Fibroblast of skin of right biceps (primary cell): ENCODE measurements at regions not wholly inside any gene's neighbourhood (a gene's known extent, or its start where the extent isn't known, plus 50 kb on each side); places are given as distances from the start of the nearest gene placed in this dataset.
A peak's percentile ranks its signal among the peaks of the same experiment; 100 is the strongest.

Experiments
- DNase-seq: peaks from one replicate; pipeline ENCODE4 v3.0.0-alpha.2; 2013

DNA sequence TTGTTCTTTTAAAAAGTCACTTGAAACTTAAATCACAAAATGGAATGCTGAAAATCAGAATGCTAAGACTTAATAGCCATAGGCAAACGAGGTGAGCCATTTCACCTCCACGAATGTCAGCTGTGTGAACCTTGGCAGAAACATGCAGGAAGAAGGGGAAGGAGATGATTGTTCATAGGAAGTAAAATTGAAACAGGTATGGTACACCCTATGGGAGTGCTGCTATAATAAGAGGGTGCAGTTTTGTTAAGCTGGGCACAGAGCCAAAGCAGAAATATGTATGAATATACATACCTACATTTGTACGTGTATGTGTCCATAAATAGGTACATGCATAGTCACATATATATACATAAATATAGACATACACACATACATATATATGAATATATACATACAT, 51.0 kb upstream of the SPINK5 start:
- no peak for DNase-seq

DNA sequence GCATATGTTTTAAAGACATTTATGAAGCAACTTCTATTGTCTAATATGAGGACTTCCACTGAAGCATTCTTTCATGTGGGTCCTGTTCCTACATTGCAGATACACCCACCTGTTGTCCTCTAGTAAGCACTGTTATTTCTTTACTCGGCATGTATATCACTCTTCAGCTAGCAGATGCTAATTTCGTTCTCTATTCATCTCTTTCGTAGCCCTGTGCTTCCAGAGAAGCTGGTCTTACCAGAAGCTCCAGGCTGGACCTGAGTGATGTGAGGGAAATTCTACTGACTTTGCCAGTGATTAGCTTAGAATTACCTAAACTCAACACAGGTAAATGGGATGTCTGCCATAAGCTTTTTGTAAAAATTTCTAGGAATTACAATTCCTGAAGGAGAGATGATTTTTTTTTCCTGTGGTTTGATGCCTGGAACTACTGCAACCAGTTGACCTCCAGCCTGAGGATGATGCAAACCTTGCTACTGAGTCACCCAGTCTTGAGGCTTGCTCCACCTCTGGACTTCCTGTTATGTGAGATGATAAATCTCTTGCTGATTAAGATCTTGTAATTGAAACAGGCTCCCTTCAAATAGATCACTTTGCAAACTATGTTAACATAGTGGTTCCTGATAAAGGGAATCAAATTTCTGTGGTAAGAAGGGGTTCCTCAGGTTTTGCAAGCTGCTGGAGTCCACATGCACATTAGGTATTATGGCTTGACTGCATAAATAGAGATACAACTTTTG, 52.2 kb upstream of the SPINK5 start:
- peak; percentile 49 for DNase-seq

- no peak for DNase-seq
Observed at GRCh38 chr5:148005788-148006520, 57.8 kb upstream of the SPINK5 start.

- no peak for DNase-seq
Observed at GRCh38 chr5:148003226-148003625, 60.6 kb upstream of the SPINK5 start.

GRCh38 chr5:148002451-148002850, 61.3 kb upstream of the SPINK5 start:
- no peak for DNase-seq

GRCh38 chr5:148000036-148000435, 63.7 kb upstream of the SPINK5 start:
- no peak for DNase-seq

DNA sequence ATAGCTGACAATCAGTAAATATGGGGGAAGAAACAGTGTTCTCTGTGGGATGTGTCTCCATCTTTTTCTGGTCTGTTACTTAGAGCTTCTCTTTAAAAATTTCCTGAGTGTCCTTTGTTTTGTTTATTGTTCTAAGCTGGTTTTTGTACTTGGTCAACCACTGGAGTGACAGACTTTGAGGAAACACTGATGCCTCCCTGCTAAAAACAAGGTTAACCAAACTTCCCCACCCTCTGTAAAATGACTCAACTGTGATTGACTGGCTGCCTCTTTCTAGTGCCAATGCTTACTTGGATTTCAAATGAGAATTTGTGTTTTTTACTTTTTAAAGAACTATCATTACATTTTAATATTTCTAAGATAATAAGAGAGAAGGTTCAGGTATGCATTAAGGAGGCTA, 65.1 kb upstream of the SPINK5 start:
- DNase-seq = no peak

GRCh38 chr5:147997486-147997885, 66.3 kb upstream of the SPINK5 start:
- DNase-seq = no peak

DNA sequence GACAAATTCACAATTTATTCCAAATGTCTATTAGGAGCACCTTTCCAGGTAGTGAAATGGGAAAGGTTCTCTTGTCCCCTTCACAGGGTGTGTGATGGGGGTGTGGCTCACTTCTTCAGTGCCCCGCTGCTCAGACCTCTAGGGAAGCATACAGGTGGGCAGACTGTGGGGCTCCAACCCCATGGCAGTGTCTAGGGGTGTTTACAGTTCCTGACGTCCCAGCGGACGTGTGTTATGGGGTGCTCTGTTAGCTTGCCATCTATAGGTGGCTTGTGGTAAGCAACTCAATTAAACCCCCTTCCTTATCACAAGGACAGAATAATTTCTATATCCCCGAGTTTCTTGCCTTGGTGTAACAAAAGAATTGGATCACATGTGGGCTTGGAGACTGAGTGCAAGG, 67.4 kb upstream of the SPINK5 start:
- no peak for DNase-seq

DNA sequence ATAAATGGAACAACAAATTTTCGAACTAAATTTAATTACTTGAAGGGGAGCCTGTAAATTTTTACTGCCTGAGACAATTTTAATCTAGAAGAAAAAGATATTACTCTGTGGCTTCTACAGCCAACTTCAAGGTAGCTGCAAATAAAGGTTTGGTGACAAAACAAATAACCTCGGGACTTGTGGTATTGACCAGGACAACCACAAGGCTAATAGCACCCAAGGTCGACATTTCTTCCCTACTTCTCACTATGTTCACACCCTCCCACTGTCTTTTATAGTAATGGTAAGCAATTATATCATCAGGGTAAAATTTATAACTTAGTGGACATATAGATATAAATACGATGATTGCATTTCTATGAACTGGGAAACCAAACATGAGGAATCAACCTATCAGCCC, 67.9 kb upstream of the SPINK5 start:
- DNase-seq = no peak

- no peak for DNase-seq
Observed at GRCh38 chr5:147989994-147990393, 73.8 kb upstream of the SPINK5 start.

GRCh38 chr5:147989239-147989638, 74.5 kb upstream of the SPINK5 start:
- no peak for DNase-seq

- no peak for DNase-seq
Observed at GRCh38 chr5:147986134-147986757, 77.5 kb upstream of the SPINK5 start.

DNA sequence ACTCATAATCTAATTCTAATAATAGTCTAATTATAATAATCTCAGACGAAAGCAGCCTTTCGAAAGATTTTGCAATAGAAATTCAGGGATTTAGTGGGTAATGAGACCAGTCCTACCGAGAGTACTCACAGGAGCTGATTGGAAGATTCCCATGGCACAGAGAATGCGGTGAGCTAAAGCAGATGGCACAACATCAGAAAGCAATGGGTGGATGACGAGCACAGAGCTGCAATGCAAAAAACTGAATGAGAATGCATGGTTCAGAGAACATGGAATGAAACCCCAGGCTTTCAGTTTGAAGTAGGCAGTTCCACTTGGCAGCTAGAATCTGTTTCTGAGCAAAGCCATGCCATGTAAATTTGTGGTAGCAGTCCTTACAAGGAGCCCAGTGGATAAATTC, 78.2 kb upstream of the SPINK5 start:
- no peak for DNase-seq

- no peak for DNase-seq
Observed at GRCh38 chr5:147983742-147984141, 77.4 kb upstream of the C5orf46 start.

GRCh38 chr5:147981074-147981473, 74.7 kb upstream of the C5orf46 start:
- no peak for DNase-seq

DNA sequence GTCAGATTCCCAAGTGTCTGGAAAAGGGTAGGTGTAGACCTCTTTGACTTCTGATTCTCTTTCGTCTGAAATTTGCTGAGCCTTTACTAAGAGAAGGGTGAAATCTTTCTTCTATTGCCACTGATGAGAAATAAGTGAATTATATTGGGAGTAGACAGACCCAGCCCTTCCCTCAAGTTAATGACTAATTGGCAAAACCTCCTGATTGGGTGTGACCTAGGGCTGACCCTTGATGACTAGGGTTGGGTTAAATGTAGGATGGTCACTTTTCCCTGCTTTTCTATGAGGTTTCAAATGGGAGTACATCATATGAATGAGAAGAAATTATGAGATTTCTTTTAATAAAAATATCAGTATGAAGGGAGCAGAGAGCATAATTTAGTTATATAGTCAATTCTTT, 73.4 kb upstream of the C5orf46 start:
- no peak for DNase-seq

- DNase-seq = no peak
Observed at GRCh38 chr5:147972076-147972840, 65.9 kb upstream of the C5orf46 start.

GRCh38 chr5:147971472-147971871, 65.1 kb upstream of the C5orf46 start:
- DNase-seq = no peak

GRCh38 chr5:147968855-147969254, 62.5 kb upstream of the C5orf46 start:
- peak; percentile 6 for DNase-seq

DNA sequence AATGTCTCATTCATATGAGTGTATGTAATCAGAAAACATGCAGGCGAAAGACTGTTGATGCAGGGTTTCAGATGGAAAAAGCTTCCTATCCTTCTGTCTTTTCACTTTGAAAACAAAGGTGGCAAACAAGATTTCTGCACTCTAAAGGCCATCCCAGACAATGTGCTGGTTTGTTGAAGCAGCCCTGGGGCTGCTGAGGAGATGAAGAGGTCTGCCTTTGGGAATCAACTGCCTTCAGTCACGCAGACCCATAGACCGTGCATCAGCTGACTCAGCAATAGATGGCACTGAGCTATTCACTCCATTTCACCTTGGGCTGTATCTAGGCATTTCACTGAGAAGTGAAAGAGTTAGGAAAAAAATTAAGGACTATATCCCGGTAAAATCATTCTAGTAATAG, 60.5 kb upstream of the C5orf46 start:
- DNase-seq = no peak

- no peak for DNase-seq
Observed at GRCh38 chr5:147966326-147966725, 60.0 kb upstream of the C5orf46 start.

- no peak for DNase-seq
Observed at GRCh38 chr5:147965715-147966114, 59.4 kb upstream of the C5orf46 start.
